ENCODE measurements at regions not wholly inside any gene's neighbourhood (a gene's known extent, or its start where the extent isn't known, plus 50 kb on each side); places are given as distances from the start of the nearest gene placed in this dataset.

GRCh38 chr14:104403421-104404220, 175.9 kb upstream of the C14orf180 start:
- Histone ChIP-seq H3K4me1 (ENCODE audit: control insufficient read depth in 4 of 4, insufficient read depth in 4 of 4, low read length in 3 of 4) (no peaks in the 10 kb centered on the region), H3K9ac (ENCODE audit: low read depth in 1 of 2, low read length in 2 of 2) (no peak overlapping the region), H3K9me3 (ENCODE audit: control insufficient read depth in 4 of 4, low read length in 3 of 4) (peaks cover 0 to 5% (median 2%) of the 10 kb centered on the region in 4 donors), H3K4me3 (ENCODE audit: low read depth in 1 of 3, low read length in 3 of 3) (no peak overlapping the region), H3K27me3 (ENCODE audit: control insufficient read depth in 4 of 4, insufficient read depth in 4 of 4, low read length in 3 of 4) (peaks cover 0 to 7% (median 0%) of the 10 kb centered on the region in 4 donors), H3K36me3 (ENCODE audit: control insufficient read depth in 4 of 4, insufficient read depth in 3 of 4, low read depth in 1 of 4, low read length in 3 of 4) (no peaks in the 10 kb centered on the region), H3K27ac (ENCODE audit: low read depth in 1 of 2, low read length in 2 of 2) (no peak overlapping the region)
- WGBS: 90% methylated on average over 11 of the region's 11 CpGs
- peak; percentile 27 for DNase-seq (ENCODE audit: low spot score)
- no peak for TF ChIP-seq GABPA (IDR thresholded peaks at IDR 0.05 in 1 of 2, conservative IDR thresholded peaks at IDR 0.05 in 1 of 2)
- no peak for TF ChIP-seq TAF1 (conservative IDR thresholded peaks at IDR 0.05)
- TF ChIP-seq YY1 (IDR thresholded peaks at IDR 0.05): no peak
- no peak for TF ChIP-seq HNF4G (IDR thresholded peaks at IDR 0.05)
- no peak for TF ChIP-seq REST (IDR thresholded peaks at IDR 0.05)
- no peak for TF ChIP-seq ZBTB33 (IDR thresholded peaks at IDR 0.05)
- no peak for TF ChIP-seq RAD21 (IDR thresholded peaks at IDR 0.05)
- TF ChIP-seq, protein P1, sequence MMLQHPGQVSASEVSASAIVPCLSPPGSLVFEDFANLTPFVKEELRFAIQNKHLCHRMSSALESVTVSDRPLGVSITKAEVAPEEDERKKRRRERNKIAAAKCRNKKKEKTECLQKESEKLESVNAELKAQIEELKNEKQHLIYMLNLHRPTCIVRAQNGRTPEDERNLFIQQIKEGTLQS (IDR thresholded peaks at IDR 0.05): no peak
- TF ChIP-seq, protein P2, sequence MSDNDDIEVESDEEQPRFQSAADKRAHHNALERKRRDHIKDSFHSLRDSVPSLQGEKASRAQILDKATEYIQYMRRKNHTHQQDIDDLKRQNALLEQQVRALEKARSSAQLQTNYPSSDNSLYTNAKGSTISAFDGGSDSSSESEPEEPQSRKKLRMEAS (IDR thresholded peaks at IDR 0.05): no peak
- TF ChIP-seq FOXA2 (IDR thresholded peaks at IDR 0.05): no peak

GRCh38 chr14:104404922-104405321, 174.6 kb upstream of the C14orf180 start:
- WGBS: 72% methylated on average over 7 of the region's 7 CpGs
- no peak overlapping the region for H3K27ac ChIP-seq (ENCODE audit: low read depth in 1 of 2, low read length in 2 of 2)
- peaks cover 0 to 7% (median 0%) of the 10 kb centered on the region in 4 donors for H3K27me3 ChIP-seq (ENCODE audit: control insufficient read depth in 4 of 4, insufficient read depth in 4 of 4, low read length in 3 of 4)
- H3K9ac ChIP-seq (ENCODE audit: low read depth in 1 of 2, low read length in 2 of 2): no peak overlapping the region
- TF ChIP-seq RXRA (IDR thresholded peaks at IDR 0.05): no peak
- TF ChIP-seq JUND (IDR thresholded peaks at IDR 0.05): no peak
- no peak for TF ChIP-seq GABPA (IDR thresholded peaks at IDR 0.05 in 1 of 2, conservative IDR thresholded peaks at IDR 0.05 in 1 of 2)
- no peak for TF ChIP-seq HNF4A (conservative IDR thresholded peaks at IDR 0.05)
- no peak for TF ChIP-seq FOXA1 (IDR thresholded peaks at IDR 0.05)
- H3K4me3 ChIP-seq (ENCODE audit: low read depth in 1 of 3, low read length in 3 of 3): no peak overlapping the region
- H3K36me3 ChIP-seq (ENCODE audit: control insufficient read depth in 4 of 4, insufficient read depth in 3 of 4, low read depth in 1 of 4, low read length in 3 of 4): no peaks in the 10 kb centered on the region
- DNase-seq (ENCODE audit: low spot score): no peak
- no peaks in the 10 kb centered on the region for H3K4me1 ChIP-seq (ENCODE audit: control insufficient read depth in 4 of 4, insufficient read depth in 4 of 4, low read length in 3 of 4)
- peaks cover 0 to 5% (median 3%) of the 10 kb centered on the region in 4 donors for H3K9me3 ChIP-seq (ENCODE audit: control insufficient read depth in 4 of 4, low read length in 3 of 4)
